Spinal cord (tissue), 9 donors: ENCODE measurements at regions not wholly inside any gene's neighbourhood (a gene's known extent, or its start where the extent isn't known, plus 50 kb on each side); places are given as distances from the start of the nearest gene placed in this dataset.

Experiments used
- DNase-seq, 6 donors: peaks; one replicate each; pipeline versions ENCODE4 v3.0.0 to v3.0.0-alpha.2; 2013 to 2015; ENCODE audit warnings: low spot score in 6 of 6, low read depth in 4 of 6
- H3K27ac ChIP-seq: one replicate; pipeline ENCODE4 v1.5.1; 2013; ENCODE audit warnings: low read depth, low read length, control low read depth
- H3K27me3 ChIP-seq: one replicate; pipeline ENCODE4 v1.6.1; 2013; ENCODE audit warnings: low read length; ENCODE audit not compliant: control insufficient read depth, insufficient read depth
- H3K36me3 ChIP-seq: one replicate; pipeline ENCODE4 v1.6.1; 2013; ENCODE audit warnings: low read length; ENCODE audit not compliant: control insufficient read depth, insufficient read depth
- H3K4me1 ChIP-seq: one replicate; pipeline ENCODE4 v1.6.1; 2013; ENCODE audit warnings: low read length; ENCODE audit not compliant: control insufficient read depth, insufficient read depth
- H3K4me3 ChIP-seq: one replicate; pipeline ENCODE4 v1.5.1; 2013; ENCODE audit warnings: low read depth, low read length, control low read depth
- H3K9me3 ChIP-seq: one replicate; pipeline ENCODE4 v1.6.1; 2013; ENCODE audit warnings: low read length; ENCODE audit not compliant: control insufficient read depth, insufficient read depth
- WGBS: methylation state at CpG from one replicate; pipeline ENCODE4 v1.1.5; 2013; ENCODE audit warnings: missing lambda C conversion rate; ENCODE audit not compliant: insufficient coverage; 5-methylcytosine and 5-hydroxymethylcytosine counted together
- donor health status: healthy.

- H3K4me1 ChIP-seq = no peaks in the 10 kb centered on the region
- no peak overlapping the region for H3K4me3 ChIP-seq
- H3K27ac ChIP-seq = no peak overlapping the region
- H3K9me3 ChIP-seq = no peaks in the 10 kb centered on the region
- no peaks in the 10 kb centered on the region for H3K27me3 ChIP-seq
- H3K36me3 ChIP-seq = no peaks in the 10 kb centered on the region
- DNase-seq = no peak
- WGBS = no CpG with 5 or more reads among the region's 2 CpGs
These were observed 52.2 kb downstream of the CCDC185 start for GRCh38 chr1:223445402-223445801.

GRCh38 chr1:223453902-223454301, 60.7 kb downstream of the CCDC185 start:
- Histone ChIP-seq H3K4me3 (no peak overlapping the region), H3K4me1 (no peaks in the 10 kb centered on the region), H3K27me3 (no peaks in the 10 kb centered on the region), H3K36me3 (no peaks in the 10 kb centered on the region), H3K9me3 (no peaks in the 10 kb centered on the region), H3K27ac (no peak overlapping the region)
- DNase-seq = no peak
- no CpG with 5 or more reads among the region's 4 CpGs for WGBS

- Histone ChIP-seq H3K4me1 (no peaks in the 10 kb centered on the region), H3K27me3 (no peaks in the 10 kb centered on the region), H3K27ac (no peak overlapping the region), H3K36me3 (no peaks in the 10 kb centered on the region), H3K4me3 (no peak overlapping the region), H3K9me3 (no peaks in the 10 kb centered on the region)
- WGBS = no CpG with 5 or more reads among the region's 2 CpGs
- no peak for DNase-seq
These were observed 61.7 kb downstream of the CCDC185 start for GRCh38 chr1:223454959-223455358.

GRCh38 chr1:223455470-223455869, 62.3 kb downstream of the CCDC185 start:
- H3K9me3 ChIP-seq = no peaks in the 10 kb centered on the region
- H3K36me3 ChIP-seq = no peaks in the 10 kb centered on the region
- no peak overlapping the region for H3K27ac ChIP-seq
- H3K4me3 ChIP-seq = no peak overlapping the region
- H3K27me3 ChIP-seq = no peaks in the 10 kb centered on the region
- DNase-seq = no peak
- no peaks in the 10 kb centered on the region for H3K4me1 ChIP-seq
- WGBS = 80% methylated on average over 1 of the region's 1 CpG

- WGBS = 100% methylated on average over 3 of the region's 4 CpGs
- no peak for DNase-seq
- no peaks in the 10 kb centered on the region for H3K4me1 ChIP-seq
- no peaks in the 10 kb centered on the region for H3K27me3 ChIP-seq
- H3K36me3 ChIP-seq = no peaks in the 10 kb centered on the region
- H3K4me3 ChIP-seq = no peak overlapping the region
- no peak overlapping the region for H3K27ac ChIP-seq
- H3K9me3 ChIP-seq = no peaks in the 10 kb centered on the region
These were observed 63.5 kb downstream of the CCDC185 start for GRCh38 chr1:223456747-223457146.

- WGBS = 84% methylated on average over 4 of the region's 4 CpGs
- Histone ChIP-seq H3K9me3 (no peaks in the 10 kb centered on the region), H3K27ac (no peak overlapping the region), H3K27me3 (no peaks in the 10 kb centered on the region), H3K4me3 (no peak overlapping the region), H3K36me3 (no peaks in the 10 kb centered on the region), H3K4me1 (no peaks in the 10 kb centered on the region)
- peak in 1 of 6 donors; percentile 61 for DNase-seq
These were observed 67.5 kb downstream of the CCDC185 start for GRCh38 chr1:223460566-223461189.

GRCh38 chr1:223462047-223462630, 68.9 kb downstream of the CCDC185 start:
- no peaks in the 10 kb centered on the region for H3K27me3 ChIP-seq
- WGBS = 83% methylated on average over 3 of the region's 5 CpGs
- H3K9me3 ChIP-seq = no peaks in the 10 kb centered on the region
- no peaks in the 10 kb centered on the region for H3K36me3 ChIP-seq
- H3K4me1 ChIP-seq = no peaks in the 10 kb centered on the region
- peak in 1 of 6 donors; percentile 77 for DNase-seq
- no peak overlapping the region for H3K27ac ChIP-seq
- no peak overlapping the region for H3K4me3 ChIP-seq

- no peak overlapping the region for H3K27ac ChIP-seq
- H3K27me3 ChIP-seq = no peaks in the 10 kb centered on the region
- no CpG with 5 or more reads among the region's 3 CpGs for WGBS
- H3K4me3 ChIP-seq = no peak overlapping the region
- H3K36me3 ChIP-seq = no peaks in the 10 kb centered on the region
- DNase-seq = no peak
- H3K4me1 ChIP-seq = no peaks in the 10 kb centered on the region
- H3K9me3 ChIP-seq = no peaks in the 10 kb centered on the region
These were observed 69.7 kb downstream of the CCDC185 start for GRCh38 chr1:223462866-223463404.

GRCh38 chr1:223466151-223466550, 72.9 kb downstream of the CCDC185 start:
- H3K4me3 ChIP-seq = no peak overlapping the region
- WGBS = no CpG with 5 or more reads among the region's 1 CpG
- H3K4me1 ChIP-seq = no peaks in the 10 kb centered on the region
- H3K9me3 ChIP-seq = no peaks in the 10 kb centered on the region
- H3K36me3 ChIP-seq = no peaks in the 10 kb centered on the region
- DNase-seq = peak in 2 of 6 donors; percentile 29 to 81
- no peaks in the 10 kb centered on the region for H3K27me3 ChIP-seq
- no peak overlapping the region for H3K27ac ChIP-seq

GRCh38 chr1:223471566-223471965, 78.4 kb downstream of the CCDC185 start:
- Histone ChIP-seq H3K27me3 (no peaks in the 10 kb centered on the region), H3K36me3 (no peaks in the 10 kb centered on the region), H3K4me3 (no peak overlapping the region), H3K9me3 (no peaks in the 10 kb centered on the region), H3K4me1 (peaks cover 2% of the 10 kb centered on the region), H3K27ac (no peak overlapping the region)
- no peak for DNase-seq
- 75% methylated on average over 1 of the region's 1 CpG for whole genome bisulfite sequencing
